ENCODE measurements at regions not wholly inside any gene's neighbourhood (a gene's known extent, or its start where the extent isn't known, plus 50 kb on each side); places are given as distances from the start of the nearest gene placed in this dataset.

DNA sequence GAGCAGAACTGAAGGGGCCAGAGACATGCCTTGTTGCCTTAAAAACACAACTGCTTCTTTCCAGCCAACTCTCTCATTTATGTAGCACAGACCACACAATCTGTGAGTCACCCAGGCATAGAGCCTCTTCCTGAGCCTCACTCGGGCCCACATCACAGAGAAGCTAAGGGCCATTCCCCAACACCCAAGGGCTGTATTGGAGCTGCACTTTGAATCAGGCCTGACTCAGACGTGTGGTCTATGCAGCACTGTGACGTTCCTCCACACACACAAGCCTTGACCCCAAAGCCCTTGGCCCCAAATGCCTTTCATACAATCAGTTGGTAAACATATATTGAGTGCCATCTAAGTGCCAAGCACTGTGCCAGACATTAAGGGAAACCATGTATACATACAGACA, 308.9 kb upstream of the DYNLRB2 start:
- TF ChIP-seq, protein P1, sequence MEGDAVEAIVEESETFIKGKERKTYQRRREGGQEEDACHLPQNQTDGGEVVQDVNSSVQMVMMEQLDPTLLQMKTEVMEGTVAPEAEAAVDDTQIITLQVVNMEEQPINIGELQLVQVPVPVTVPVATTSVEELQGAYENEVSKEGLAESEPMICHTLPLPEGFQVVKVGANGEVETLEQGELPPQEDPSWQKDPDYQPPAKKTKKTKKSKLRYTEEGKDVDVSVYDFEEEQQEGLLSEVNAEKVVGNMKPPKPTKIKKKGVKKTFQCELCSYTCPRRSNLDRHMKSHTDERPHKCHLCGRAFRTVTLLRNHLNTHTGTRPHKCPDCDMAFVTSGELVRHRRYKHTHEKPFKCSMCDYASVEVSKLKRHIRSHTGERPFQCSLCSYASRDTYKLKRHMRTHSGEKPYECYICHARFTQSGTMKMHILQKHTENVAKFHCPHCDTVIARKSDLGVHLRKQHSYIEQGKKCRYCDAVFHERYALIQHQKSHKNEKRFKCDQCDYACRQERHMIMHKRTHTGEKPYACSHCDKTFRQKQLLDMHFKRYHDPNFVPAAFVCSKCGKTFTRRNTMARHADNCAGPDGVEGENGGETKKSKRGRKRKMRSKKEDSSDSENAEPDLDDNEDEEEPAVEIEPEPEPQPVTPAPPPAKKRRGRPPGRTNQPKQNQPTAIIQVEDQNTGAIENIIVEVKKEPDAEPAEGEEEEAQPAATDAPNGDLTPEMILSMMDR (conservative IDR thresholded peaks at IDR 0.05 in 1 of 2, IDR thresholded peaks at IDR 0.05 in 1 of 2; ENCODE audit: extremely low read depth in 1 of 2, insufficient read depth in 1 of 2, low read depth in 1 of 2, low read length in 2 of 2) = no peak
- no peak for TF ChIP-seq EZH2 (IDR thresholded peaks at IDR 0.05; ENCODE audit: borderline replicate concordance, low read length)
